Neural cell (in vitro differentiated cells): ENCODE measurements at regions not wholly inside any gene's neighbourhood (a gene's known extent, or its start where the extent isn't known, plus 50 kb on each side); places are given as distances from the start of the nearest gene placed in this dataset.

Source experiments
- H2AFZ ChIP-seq: fragments of 200-600, 300-800 bp; sonication (generic), shearing (Covaris generic); 2 replicates; pipeline ENCODE4 v1.6.0; 2014; ENCODE audit warnings: low read depth, mild to moderate bottlenecking, antibody characterized with exemption, low read length, moderate library complexity
- H3F3A ChIP-seq: fragments of 200-600 bp; shearing (Covaris generic); 2 replicates; pipeline ENCODE4 v1.6.1; 2016; ENCODE audit warnings: mild to moderate bottlenecking, moderate library complexity, mixed read lengths, antibody characterized with exemption, low read length; ENCODE audit not compliant: insufficient read depth, poor library complexity, severe bottlenecking
- H3K27ac ChIP-seq: fragments of 200-600, 300-800 bp; sonication (generic), shearing (Covaris generic); 2 replicates; pipeline ENCODE4 v1.5.1; 2014; ENCODE audit warnings: mild to moderate bottlenecking, low read length, moderate library complexity
- H3K27me3 ChIP-seq: fragments of 300-800, 200-600 bp; sonication (generic), shearing (Covaris generic); 2 replicates; pipeline ENCODE4 v1.6.0; 2014; ENCODE audit warnings: mild to moderate bottlenecking, low read depth, low read length, moderate library complexity; ENCODE audit not compliant: insufficient read depth
- H3K36me3 ChIP-seq: fragments of 300-800, 200-600 bp; sonication (generic), shearing (Covaris generic); 2 replicates; pipeline ENCODE4 v1.5.1; 2014; ENCODE audit warnings: mild to moderate bottlenecking, antibody characterized with exemption, low read length, moderate library complexity; ENCODE audit not compliant: insufficient read depth
- H3K4me2 ChIP-seq: fragments of 300-800, 200-600 bp; sonication (generic), shearing (Covaris generic); 2 replicates; pipeline ENCODE4 v1.6.0; 2014; ENCODE audit warnings: mild to moderate bottlenecking, low read length
- H3K4me3 ChIP-seq: fragments of 300-800, 200-600 bp; sonication (generic), shearing (Covaris generic); 2 replicates; pipeline ENCODE4 v1.5.1; 2014; ENCODE audit warnings: mild to moderate bottlenecking, low read length, moderate library complexity
- H3K79me2 ChIP-seq: fragments of 200-600 bp; shearing (Covaris generic); replicated peaks from 2 replicates; pipeline ENCODE4 v1.6.0; 2014; ENCODE audit warnings: mild to moderate bottlenecking, low read length, moderate library complexity; ENCODE audit not compliant: insufficient read depth
- H3K9ac ChIP-seq: fragments of 300-800, 200-600 bp; sonication (generic), shearing (Covaris generic); 2 replicates; pipeline ENCODE4 v1.6.1; 2016; ENCODE audit warnings: mild to moderate bottlenecking, low read length, mixed read lengths
- H3K9me2 ChIP-seq: fragments of 200-600 bp; shearing (Covaris generic); 2 replicates; pipeline ENCODE4 v1.6.1; 2016; ENCODE audit warnings: mild to moderate bottlenecking, low read length, mixed read lengths; ENCODE audit not compliant: insufficient read depth
- H3K9me3 ChIP-seq: fragments of 200-600, 300-800 bp; sonication (generic), shearing (Covaris generic); 2 replicates; pipeline ENCODE4 v1.6.1; 2016; ENCODE audit warnings: mild to moderate bottlenecking, mixed run types, low read length, moderate library complexity, mixed read lengths
- H4K20me1 ChIP-seq: fragments of 200-600 bp; shearing (Covaris generic); 2 replicates; pipeline ENCODE4 v1.6.1; 2016; ENCODE audit warnings: mild to moderate bottlenecking, mixed run types; ENCODE audit not compliant: insufficient read depth
- EP300 ChIP-seq: fragments of 450-650 bp; conservative IDR thresholded peaks from 2 replicates; pipeline ENCODE4 v1.6.1; 2014; ENCODE audit warnings: antibody characterized with exemption, mild to moderate bottlenecking, moderate library complexity; ENCODE audit not compliant: poor library complexity, severe bottlenecking
- EZH2 ChIP-seq: fragments of 200-600, 300-800 bp; shearing (Covaris generic), sonication (generic); IDR thresholded peaks from 2 replicates; pipeline ENCODE4 v1.6.1; 2014; ENCODE audit warnings: antibody characterized with exemption, low read length, borderline replicate concordance, mild to moderate bottlenecking; ENCODE audit not compliant: insufficient read depth, poor library complexity, severe bottlenecking
- MXI1 ChIP-seq: fragments of 450-650 bp; conservative IDR thresholded peaks from 2 replicates; pipeline ENCODE4 v1.6.1; 2014; ENCODE audit warnings: antibody characterized with exemption, mild to moderate bottlenecking; ENCODE audit not compliant: poor library complexity, severe bottlenecking
- POLR2AphosphoS5 ChIP-seq: IDR thresholded peaks from 2 replicates; pipeline ENCODE4 v1.6.1; 2012
- RAD21 ChIP-seq: fragments of 450-650 bp; conservative IDR thresholded peaks from 2 replicates; pipeline ENCODE4 v1.6.1; 2014; ENCODE audit warnings: antibody characterized with exemption, mild to moderate bottlenecking, moderate library complexity
- SMC3 ChIP-seq: fragments of 450-650 bp; conservative IDR thresholded peaks from 2 replicates; pipeline ENCODE4 v1.6.1; 2014; ENCODE audit warnings: antibody characterized with exemption, mild to moderate bottlenecking, moderate library complexity; ENCODE audit not compliant: poor library complexity
- TAF1 ChIP-seq: IDR thresholded peaks from 2 replicates; pipeline ENCODE4 v1.6.1; 2012; ENCODE audit warnings: low read depth
- TF ChIP-seq, protein P1 (sequence below): fragments of 450-650 bp; IDR thresholded peaks from 2 replicates; pipeline ENCODE4 v1.5.1; 2014; ENCODE audit warnings: antibody characterized with exemption, mild to moderate bottlenecking, moderate library complexity; ENCODE audit not compliant: poor library complexity, severe bottlenecking
- TF ChIP-seq, protein P2 (sequence below): IDR thresholded peaks from 2 replicates; pipeline ENCODE4 v1.6.1; 2012; ENCODE audit warnings: borderline replicate concordance

DNA sequence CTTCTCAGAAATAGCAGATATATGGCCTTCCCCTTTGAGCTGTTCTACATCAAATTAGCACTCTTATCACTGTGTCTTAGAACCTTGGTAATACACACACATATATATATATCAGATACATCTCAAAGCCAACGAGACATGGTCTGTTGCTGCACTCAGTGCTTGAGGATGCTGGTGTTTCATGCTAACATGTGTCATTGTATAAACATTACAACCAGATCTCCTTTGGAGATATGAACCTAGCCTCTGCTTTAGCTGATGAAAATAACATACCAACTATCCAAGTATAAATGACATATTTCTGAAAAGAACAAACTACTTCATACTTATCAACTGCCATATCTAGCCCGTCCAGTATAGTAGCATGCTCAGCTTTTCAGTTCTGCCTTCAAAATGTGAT lies 226.7 kb upstream of the HNRNPA3 start:
- Histone ChIP-seq H3K27ac (peak overlapping the region; percentile 64), H3K9me3 (no peaks in the 10 kb centered on the region), H3K79me2 (no peaks in the 10 kb centered on the region), H3K4me2 (no peak overlapping the region), H3F3A (no peaks in the 10 kb centered on the region), H3K4me3 (peak overlapping the region; percentile 2), H3K9ac (no peak overlapping the region), H3K27me3 (no peaks in the 10 kb centered on the region), H2AFZ (no peak overlapping the region), H3K9me2 (no peaks in the 10 kb centered on the region), H3K36me3 (no peaks in the 10 kb centered on the region), H4K20me1 (no peaks in the 10 kb centered on the region)
- TF ChIP-seq, protein P1, sequence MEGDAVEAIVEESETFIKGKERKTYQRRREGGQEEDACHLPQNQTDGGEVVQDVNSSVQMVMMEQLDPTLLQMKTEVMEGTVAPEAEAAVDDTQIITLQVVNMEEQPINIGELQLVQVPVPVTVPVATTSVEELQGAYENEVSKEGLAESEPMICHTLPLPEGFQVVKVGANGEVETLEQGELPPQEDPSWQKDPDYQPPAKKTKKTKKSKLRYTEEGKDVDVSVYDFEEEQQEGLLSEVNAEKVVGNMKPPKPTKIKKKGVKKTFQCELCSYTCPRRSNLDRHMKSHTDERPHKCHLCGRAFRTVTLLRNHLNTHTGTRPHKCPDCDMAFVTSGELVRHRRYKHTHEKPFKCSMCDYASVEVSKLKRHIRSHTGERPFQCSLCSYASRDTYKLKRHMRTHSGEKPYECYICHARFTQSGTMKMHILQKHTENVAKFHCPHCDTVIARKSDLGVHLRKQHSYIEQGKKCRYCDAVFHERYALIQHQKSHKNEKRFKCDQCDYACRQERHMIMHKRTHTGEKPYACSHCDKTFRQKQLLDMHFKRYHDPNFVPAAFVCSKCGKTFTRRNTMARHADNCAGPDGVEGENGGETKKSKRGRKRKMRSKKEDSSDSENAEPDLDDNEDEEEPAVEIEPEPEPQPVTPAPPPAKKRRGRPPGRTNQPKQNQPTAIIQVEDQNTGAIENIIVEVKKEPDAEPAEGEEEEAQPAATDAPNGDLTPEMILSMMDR = no peak
- TF ChIP-seq EZH2 (no peak), RAD21 (no peak), TAF1 (no peak), EP300 (no peak), MXI1 (no peak), SMC3 (no peak), POLR2AphosphoS5 (no peak)
- TF ChIP-seq, protein P2, sequence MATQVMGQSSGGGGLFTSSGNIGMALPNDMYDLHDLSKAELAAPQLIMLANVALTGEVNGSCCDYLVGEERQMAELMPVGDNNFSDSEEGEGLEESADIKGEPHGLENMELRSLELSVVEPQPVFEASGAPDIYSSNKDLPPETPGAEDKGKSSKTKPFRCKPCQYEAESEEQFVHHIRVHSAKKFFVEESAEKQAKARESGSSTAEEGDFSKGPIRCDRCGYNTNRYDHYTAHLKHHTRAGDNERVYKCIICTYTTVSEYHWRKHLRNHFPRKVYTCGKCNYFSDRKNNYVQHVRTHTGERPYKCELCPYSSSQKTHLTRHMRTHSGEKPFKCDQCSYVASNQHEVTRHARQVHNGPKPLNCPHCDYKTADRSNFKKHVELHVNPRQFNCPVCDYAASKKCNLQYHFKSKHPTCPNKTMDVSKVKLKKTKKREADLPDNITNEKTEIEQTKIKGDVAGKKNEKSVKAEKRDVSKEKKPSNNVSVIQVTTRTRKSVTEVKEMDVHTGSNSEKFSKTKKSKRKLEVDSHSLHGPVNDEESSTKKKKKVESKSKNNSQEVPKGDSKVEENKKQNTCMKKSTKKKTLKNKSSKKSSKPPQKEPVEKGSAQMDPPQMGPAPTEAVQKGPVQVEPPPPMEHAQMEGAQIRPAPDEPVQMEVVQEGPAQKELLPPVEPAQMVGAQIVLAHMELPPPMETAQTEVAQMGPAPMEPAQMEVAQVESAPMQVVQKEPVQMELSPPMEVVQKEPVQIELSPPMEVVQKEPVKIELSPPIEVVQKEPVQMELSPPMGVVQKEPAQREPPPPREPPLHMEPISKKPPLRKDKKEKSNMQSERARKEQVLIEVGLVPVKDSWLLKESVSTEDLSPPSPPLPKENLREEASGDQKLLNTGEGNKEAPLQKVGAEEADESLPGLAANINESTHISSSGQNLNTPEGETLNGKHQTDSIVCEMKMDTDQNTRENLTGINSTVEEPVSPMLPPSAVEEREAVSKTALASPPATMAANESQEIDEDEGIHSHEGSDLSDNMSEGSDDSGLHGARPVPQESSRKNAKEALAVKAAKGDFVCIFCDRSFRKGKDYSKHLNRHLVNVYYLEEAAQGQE = no peak

DNA sequence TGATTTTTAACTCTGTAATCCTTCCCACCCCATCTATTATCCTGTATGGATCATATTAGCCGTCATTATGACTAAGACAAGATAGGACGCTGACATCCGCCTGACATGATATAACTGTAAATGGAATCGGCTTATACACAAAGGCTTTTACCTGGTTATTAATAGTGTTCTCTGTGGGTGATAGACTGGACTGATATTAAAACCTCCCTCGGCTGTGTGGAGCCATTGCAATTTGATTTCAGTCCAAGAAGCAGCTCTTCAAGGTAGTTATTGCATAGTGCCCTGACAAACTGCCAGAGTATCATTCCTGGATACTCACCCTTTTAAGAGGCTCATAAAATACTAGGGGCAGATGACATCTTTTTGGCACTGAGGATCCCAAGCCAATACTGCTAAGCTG lies 226.1 kb upstream of the HNRNPA3 start:
- Histone ChIP-seq H3K36me3 (no peaks in the 10 kb centered on the region), H3F3A (no peaks in the 10 kb centered on the region), H3K27ac (peak overlapping the region; percentile 64), H3K9ac (no peak overlapping the region), H3K9me2 (no peaks in the 10 kb centered on the region), H3K79me2 (no peaks in the 10 kb centered on the region), H2AFZ (no peak overlapping the region), H4K20me1 (no peaks in the 10 kb centered on the region), H3K4me2 (no peak overlapping the region), H3K4me3 (peak overlapping the region; percentile 2), H3K27me3 (no peaks in the 10 kb centered on the region), H3K9me3 (no peaks in the 10 kb centered on the region)
- TF ChIP-seq EZH2 = no peak
- TF ChIP-seq MXI1 = no peak
- TF ChIP-seq, protein P2 = no peak
- TF ChIP-seq EP300 = peak; percentile 49
- TF ChIP-seq POLR2AphosphoS5 = peak; percentile 46
